Dendritic cell treated with granulocyte-macrophage colony-stimulating factor and Interleukin-4, amounts not matched to agents 40 ng/mL and 50 ng/mL, for 4 days (primary cell): ENCODE measurements at regions not wholly inside any gene's neighbourhood (a gene's known extent, or its start where the extent isn't known, plus 50 kb on each side); places are given as distances from the start of the nearest gene placed in this dataset.
"Not testable (repeated sequence)": the region's sequence is repeated elsewhere in the genome, so short reads cannot be mapped to it uniquely, and the experiment has no call there.

Source experiments
- H3K27ac Mint-ChIP-seq: one replicate; pipeline ENCODE4 v1.8.0; 2022; ENCODE audit warnings: mild to moderate bottlenecking, mixed read lengths
- H3K27me3 Mint-ChIP-seq: one replicate; pipeline ENCODE4 v1.8.0; 2022; ENCODE audit warnings: mild to moderate bottlenecking, mixed read lengths
- H3K36me3 Mint-ChIP-seq: one replicate; pipeline ENCODE4 v1.8.0; 2022; ENCODE audit warnings: low read depth, mixed read lengths
- H3K4me1 Mint-ChIP-seq: one replicate; pipeline ENCODE4 v1.8.0; 2022; ENCODE audit warnings: low read depth, mixed read lengths
- H3K4me3 Mint-ChIP-seq: one replicate; pipeline ENCODE4 v1.8.0; 2022; ENCODE audit warnings: mild to moderate bottlenecking, moderate library complexity, mixed read lengths
- H3K9me3 Mint-ChIP-seq: one replicate; pipeline ENCODE4 v1.8.0; 2022; ENCODE audit warnings: mixed read lengths
- intact Hi-C: fragments of 100-400 bp; cut with micrococcal nuclease; formaldehyde crosslinking; loops from one replicate; pipeline ENCODE4 v1.15.0; 2022

- H3K9me3 Mint-ChIP-seq, result peaks cover 12% of the 10 kb centered on the region
- H3K27me3 Mint-ChIP-seq, result no peaks in the 10 kb centered on the region
- no peak overlapping the region for H3K27ac Mint-ChIP-seq
- no peaks in the 10 kb centered on the region for H3K36me3 Mint-ChIP-seq
- no peaks in the 10 kb centered on the region for H3K4me1 Mint-ChIP-seq
- intact Hi-C loops, result no loop called here
- H3K4me3 Mint-ChIP-seq, result no peak overlapping the region
Measured at GRCh38 chr5:84885485-84886258, 501.0 kb upstream of the EDIL3 start.

GRCh38 chr5:84881737-84882136 is 497.1 kb upstream of the EDIL3 start:
- intact Hi-C loops, result no loop called here
- Mint-ChIP-seq H3K36me3 (no peaks in the 10 kb centered on the region), H3K27ac (no peak overlapping the region), H3K4me3 (no peak overlapping the region), H3K4me1 (no peaks in the 10 kb centered on the region), H3K27me3 (no peaks in the 10 kb centered on the region), H3K9me3 (no peaks in the 10 kb centered on the region)

GRCh38 chr5:84874196-84874595 is 489.5 kb upstream of the EDIL3 start:
- H3K4me1 Mint-ChIP-seq, result peaks cover 6% of the 10 kb centered on the region
- H3K4me3 Mint-ChIP-seq, result no peak overlapping the region
- no peak overlapping the region for H3K27ac Mint-ChIP-seq
- no peaks in the 10 kb centered on the region for H3K36me3 Mint-ChIP-seq
- no peaks in the 10 kb centered on the region for H3K27me3 Mint-ChIP-seq
- H3K9me3 Mint-ChIP-seq, result peaks cover 18% of the 10 kb centered on the region
- intact Hi-C loops, result no loop called here

GRCh38 chr5:84872768-84873167 is 488.1 kb upstream of the EDIL3 start:
- Mint-ChIP-seq H3K27ac (no peak overlapping the region), H3K4me3 (no peak overlapping the region), H3K4me1 (peaks cover 6% of the 10 kb centered on the region), H3K9me3 (peaks cover 18% of the 10 kb centered on the region), H3K27me3 (no peaks in the 10 kb centered on the region), H3K36me3 (no peaks in the 10 kb centered on the region)
- intact Hi-C loops, result no loop called here

- intact Hi-C loops, result no loop called here
- Mint-ChIP-seq H3K4me1 (peaks cover 6% of the 10 kb centered on the region), H3K27ac (no peak overlapping the region), H3K27me3 (no peaks in the 10 kb centered on the region), H3K4me3 (no peak overlapping the region), H3K9me3 (peaks cover 6% of the 10 kb centered on the region), H3K36me3 (no peaks in the 10 kb centered on the region)
Measured at GRCh38 chr5:84870369-84870768, 485.7 kb upstream of the EDIL3 start.

GRCh38 chr5:84869675-84870074 is 485.0 kb upstream of the EDIL3 start:
- Mint-ChIP-seq H3K27me3 (no peaks in the 10 kb centered on the region), H3K9me3 (no peaks in the 10 kb centered on the region), H3K36me3 (no peaks in the 10 kb centered on the region), H3K4me1 (peaks cover 6% of the 10 kb centered on the region), H3K27ac (no peak overlapping the region), H3K4me3 (no peak overlapping the region)
- intact Hi-C loops, result no loop called here

- H3K36me3 Mint-ChIP-seq, H3K27ac Mint-ChIP-seq, H3K4me1 Mint-ChIP-seq, intact Hi-C loops, H3K4me3 Mint-ChIP-seq, H3K27me3 Mint-ChIP-seq: not testable (repeated sequence)
- H3K9me3 Mint-ChIP-seq, result peaks cover 20% of the 10 kb centered on the region
Measured at GRCh38 chr5:84863936-84864335, 479.3 kb upstream of the EDIL3 start.

- Mint-ChIP-seq H3K27ac (no peak overlapping the region), H3K4me3 (no peak overlapping the region), H3K36me3 (no peaks in the 10 kb centered on the region), H3K9me3 (peaks cover 20% of the 10 kb centered on the region), H3K4me1 (no peaks in the 10 kb centered on the region), H3K27me3 (no peaks in the 10 kb centered on the region)
- intact Hi-C loops, result no loop called here
Measured at GRCh38 chr5:84863020-84863419, 478.3 kb upstream of the EDIL3 start.

GRCh38 chr5:84862132-84862531 is 477.5 kb upstream of the EDIL3 start:
- Mint-ChIP-seq H3K36me3 (no peaks in the 10 kb centered on the region), H3K4me3 (no peak overlapping the region), H3K27me3 (no peaks in the 10 kb centered on the region), H3K27ac (no peak overlapping the region), H3K4me1 (no peaks in the 10 kb centered on the region), H3K9me3 (peaks cover 20% of the 10 kb centered on the region)
- intact Hi-C loops, result no loop called here

GRCh38 chr5:84861306-84861705 is 476.6 kb upstream of the EDIL3 start:
- Mint-ChIP-seq H3K27ac (no peak overlapping the region), H3K4me3 (no peak overlapping the region), H3K4me1 (no peaks in the 10 kb centered on the region), H3K9me3 (peaks cover 20% of the 10 kb centered on the region), H3K27me3 (no peaks in the 10 kb centered on the region), H3K36me3 (no peaks in the 10 kb centered on the region)
- intact Hi-C loops, result no loop called here

- no peaks in the 10 kb centered on the region for H3K4me1 Mint-ChIP-seq
- intact Hi-C loops, result no loop called here
- peaks cover 18% of the 10 kb centered on the region for H3K9me3 Mint-ChIP-seq
Measured at GRCh38 chr5:84859056-84859455, 474.4 kb upstream of the EDIL3 start.

GRCh38 chr5:84831701-84832100 is 447.0 kb upstream of the EDIL3 start:
- H3K27ac Mint-ChIP-seq, result no peak overlapping the region
- no peak overlapping the region for H3K4me3 Mint-ChIP-seq
- H3K4me1 Mint-ChIP-seq, result no peaks in the 10 kb centered on the region
- intact Hi-C loops, result no loop called here
- peaks cover 26% of the 10 kb centered on the region for H3K9me3 Mint-ChIP-seq
- no peaks in the 10 kb centered on the region for H3K27me3 Mint-ChIP-seq
- H3K36me3 Mint-ChIP-seq, result no peaks in the 10 kb centered on the region

More at GRCh38 chr5:84859056-84859455, 474.4 kb upstream of the EDIL3 start:
- no peak overlapping the region for H3K4me3 Mint-ChIP-seq
- H3K27ac Mint-ChIP-seq, result no peak overlapping the region
- H3K36me3 Mint-ChIP-seq, result no peaks in the 10 kb centered on the region
- no peaks in the 10 kb centered on the region for H3K27me3 Mint-ChIP-seq

- intact Hi-C loops, result no loop called here
- Mint-ChIP-seq H3K4me3 (no peak overlapping the region), H3K4me1 (no peaks in the 10 kb centered on the region), H3K9me3 (peaks cover 26% of the 10 kb centered on the region), H3K36me3 (no peaks in the 10 kb centered on the region), H3K27ac (no peak overlapping the region), H3K27me3 (no peaks in the 10 kb centered on the region)
Measured at GRCh38 chr5:84830265-84830664, 445.6 kb upstream of the EDIL3 start.

- no peaks in the 10 kb centered on the region for H3K27me3 Mint-ChIP-seq
- H3K36me3 Mint-ChIP-seq, result no peaks in the 10 kb centered on the region
- no peak overlapping the region for H3K4me3 Mint-ChIP-seq
- peaks cover 18% of the 10 kb centered on the region for H3K9me3 Mint-ChIP-seq
- H3K27ac Mint-ChIP-seq, result no peak overlapping the region
- no peaks in the 10 kb centered on the region for H3K4me1 Mint-ChIP-seq
- intact Hi-C loops, result no loop called here
Measured at GRCh38 chr5:84825606-84826005, 440.9 kb upstream of the EDIL3 start.

GRCh38 chr5:84821924-84822323 is 437.2 kb upstream of the EDIL3 start:
- no peak overlapping the region for H3K4me3 Mint-ChIP-seq
- peaks cover 4% of the 10 kb centered on the region for H3K4me1 Mint-ChIP-seq
- H3K27ac Mint-ChIP-seq, result no peak overlapping the region
- H3K36me3 Mint-ChIP-seq, result no peaks in the 10 kb centered on the region
- H3K9me3 Mint-ChIP-seq, result no peaks in the 10 kb centered on the region
- intact Hi-C loops, result no loop called here
- no peaks in the 10 kb centered on the region for H3K27me3 Mint-ChIP-seq
